Astrocyte of the cerebellum (primary cell): ENCODE measurements at regions not wholly inside any gene's neighbourhood (a gene's known extent, or its start where the extent isn't known, plus 50 kb on each side); places are given as distances from the start of the nearest gene placed in this dataset.

Source experiments
- DNase-seq: peaks from one replicate; pipeline ENCODE4 v3.0.0-alpha.2; 2011; ENCODE audit warnings: low read depth
- H3K4me3 ChIP-seq: 2 replicates; pipeline ENCODE4 v1.5.1; 2011; ENCODE audit warnings: mild to moderate bottlenecking, low read depth, low read length, moderate library complexity
- in situ Hi-C: cut with HindIII; loops from 2 replicates; pipeline ENCODE4 v1.10.0; 2017; ENCODE audit warnings: low sequenced_read_pairs
- TF ChIP-seq, protein P1 (sequence below): IDR thresholded peaks from 2 replicates; pipeline ENCODE4 v1.5.1; 2012; ENCODE audit warnings: low read length, low read depth, moderate library complexity, mild to moderate bottlenecking; ENCODE audit errors: missing control alignments

DNA sequence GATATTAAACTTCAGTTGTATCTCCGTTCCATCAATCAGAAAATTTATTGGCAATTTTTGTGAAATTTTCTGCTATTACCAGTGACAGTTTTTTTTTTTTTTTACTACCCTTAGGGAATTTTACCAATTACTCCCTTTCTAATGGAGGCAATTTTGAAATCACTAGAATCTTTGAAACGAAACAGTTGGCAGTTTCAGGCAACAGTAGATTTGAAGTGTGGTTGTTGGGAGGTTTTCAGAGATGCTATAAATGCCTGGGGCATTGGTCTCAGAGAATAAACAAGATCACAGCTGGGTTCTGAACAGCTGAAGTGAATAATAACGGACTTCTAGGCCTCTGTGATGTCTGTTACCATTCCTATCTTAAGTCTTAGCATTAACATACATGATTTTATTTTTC lies 535.9 kb upstream of the POT1 start:
- TF ChIP-seq, protein P1, sequence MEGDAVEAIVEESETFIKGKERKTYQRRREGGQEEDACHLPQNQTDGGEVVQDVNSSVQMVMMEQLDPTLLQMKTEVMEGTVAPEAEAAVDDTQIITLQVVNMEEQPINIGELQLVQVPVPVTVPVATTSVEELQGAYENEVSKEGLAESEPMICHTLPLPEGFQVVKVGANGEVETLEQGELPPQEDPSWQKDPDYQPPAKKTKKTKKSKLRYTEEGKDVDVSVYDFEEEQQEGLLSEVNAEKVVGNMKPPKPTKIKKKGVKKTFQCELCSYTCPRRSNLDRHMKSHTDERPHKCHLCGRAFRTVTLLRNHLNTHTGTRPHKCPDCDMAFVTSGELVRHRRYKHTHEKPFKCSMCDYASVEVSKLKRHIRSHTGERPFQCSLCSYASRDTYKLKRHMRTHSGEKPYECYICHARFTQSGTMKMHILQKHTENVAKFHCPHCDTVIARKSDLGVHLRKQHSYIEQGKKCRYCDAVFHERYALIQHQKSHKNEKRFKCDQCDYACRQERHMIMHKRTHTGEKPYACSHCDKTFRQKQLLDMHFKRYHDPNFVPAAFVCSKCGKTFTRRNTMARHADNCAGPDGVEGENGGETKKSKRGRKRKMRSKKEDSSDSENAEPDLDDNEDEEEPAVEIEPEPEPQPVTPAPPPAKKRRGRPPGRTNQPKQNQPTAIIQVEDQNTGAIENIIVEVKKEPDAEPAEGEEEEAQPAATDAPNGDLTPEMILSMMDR = no peak

DNA sequence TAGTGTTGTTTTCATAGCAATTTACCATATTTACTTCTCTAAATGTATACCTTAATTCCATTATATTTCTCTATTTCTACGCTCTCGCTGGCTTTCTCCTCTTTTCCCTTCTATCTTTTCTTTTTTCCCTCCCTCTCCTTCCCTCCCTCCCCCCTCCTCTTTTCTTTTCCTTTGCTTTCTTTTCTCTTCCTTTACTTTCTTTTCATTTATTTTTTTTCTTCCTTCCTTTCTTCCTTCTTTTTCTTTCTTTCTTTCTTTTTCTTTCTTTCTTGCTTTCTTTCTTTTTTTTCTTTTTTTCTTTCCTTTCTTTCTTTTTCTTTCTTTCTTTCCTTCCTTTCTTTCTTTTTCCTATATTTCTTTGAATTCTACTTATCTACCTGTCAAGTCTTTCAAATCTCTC lies 533.0 kb upstream of the POT1 start:
- no peak for DNase-seq
- TF ChIP-seq, protein P1 = no peak
- in situ Hi-C loops = no loop called here
- H3K4me3 ChIP-seq = no peak overlapping the region

More for the DNA sequence above, 535.9 kb upstream of the POT1 start:
- DNase-seq = no peak
- in situ Hi-C loops = no loop called here
- H3K4me3 ChIP-seq = no peak overlapping the region

- TF ChIP-seq, protein P1 = no peak
- in situ Hi-C loops = no loop called here
Measured at GRCh38 chr7:125459038-125459437, 529.4 kb upstream of the POT1 start.

GRCh38 chr7:125450749-125451148 lies 521.1 kb upstream of the POT1 start:
- in situ Hi-C loops = no loop called here
- H3K4me3 ChIP-seq = no peak overlapping the region
- TF ChIP-seq, protein P1 = no peak
- DNase-seq = no peak

More at GRCh38 chr7:125459038-125459437, 529.4 kb upstream of the POT1 start:
- DNase-seq = no peak
- no peak overlapping the region for H3K4me3 ChIP-seq

- DNase-seq = no peak
- in situ Hi-C loops = no loop called here
- TF ChIP-seq, protein P1 = no peak
- no peak overlapping the region for H3K4me3 ChIP-seq
Measured at GRCh38 chr7:125445836-125446235, 516.2 kb upstream of the POT1 start.

DNA sequence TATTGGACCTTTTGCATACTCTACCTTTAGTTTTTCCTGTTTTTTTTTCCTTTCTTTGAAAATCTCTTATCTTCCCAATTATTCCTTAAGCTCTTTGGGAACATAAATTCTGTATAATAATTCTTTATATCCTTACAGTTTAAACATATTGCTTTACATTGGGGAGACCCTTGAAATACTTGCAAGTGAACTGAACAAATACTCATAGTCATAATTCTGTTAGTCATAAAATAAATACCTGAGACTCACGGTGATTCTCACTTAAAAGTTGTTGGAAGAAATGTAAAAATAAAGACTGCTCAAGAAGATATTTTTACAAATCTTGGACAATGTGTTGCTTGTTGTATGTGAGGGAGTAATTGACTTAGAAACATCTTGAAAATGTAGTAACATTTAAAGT lies 515.2 kb upstream of the POT1 start:
- TF ChIP-seq, protein P1 = no peak
- no peak overlapping the region for H3K4me3 ChIP-seq
- in situ Hi-C loops = no loop called here
- DNase-seq = no peak

DNA sequence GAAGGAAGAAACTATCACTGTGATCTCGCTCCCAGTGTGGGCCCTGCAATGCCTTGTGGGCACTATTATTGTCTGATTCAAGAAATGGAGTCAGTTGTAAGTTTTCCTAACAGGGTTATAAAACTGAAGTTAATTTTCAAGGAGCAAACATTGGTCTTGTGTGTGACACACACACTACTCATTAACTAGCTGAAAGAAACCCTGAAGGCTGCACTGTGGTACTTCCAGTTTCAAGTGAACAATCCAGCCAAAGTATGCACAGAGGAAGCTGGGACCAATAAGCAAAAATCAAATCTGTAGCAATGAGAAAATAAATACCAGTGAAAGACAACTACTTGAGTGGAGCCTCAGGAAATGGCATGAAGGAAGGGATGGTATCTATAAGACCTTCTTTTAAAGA lies 506.6 kb upstream of the POT1 start:
- no peak for DNase-seq
- H3K4me3 ChIP-seq = no peak overlapping the region
- TF ChIP-seq, protein P1 = no peak
- in situ Hi-C loops = no loop called here
